ENCODE measurements at regions not wholly inside any gene's neighbourhood (a gene's known extent, or its start where the extent isn't known, plus 50 kb on each side); places are given as distances from the start of the nearest gene placed in this dataset.
A peak's percentile ranks its signal among the peaks of the same experiment; 100 is the strongest.

GRCh38 chr1:82225421-82226185 is 424.9 kb downstream of the ADGRL2 start:
- no peak for TF ChIP-seq POLR2A (IDR thresholded peaks at IDR 0.05)
- TF ChIP-seq CTCF (IDR thresholded peaks at IDR 0.05): no peak
- peak in 3 of 4 donors; percentile 21 to 36 (median 26) for TF ChIP-seq POLR2AphosphoS5 (IDR thresholded peaks at IDR 0.05)
- TF ChIP-seq EP300 (IDR thresholded peaks at IDR 0.05): no peak
